ENCODE measurements at regions not wholly inside any gene's neighbourhood (a gene's known extent, or its start where the extent isn't known, plus 50 kb on each side); places are given as distances from the start of the nearest gene placed in this dataset.

DNA sequence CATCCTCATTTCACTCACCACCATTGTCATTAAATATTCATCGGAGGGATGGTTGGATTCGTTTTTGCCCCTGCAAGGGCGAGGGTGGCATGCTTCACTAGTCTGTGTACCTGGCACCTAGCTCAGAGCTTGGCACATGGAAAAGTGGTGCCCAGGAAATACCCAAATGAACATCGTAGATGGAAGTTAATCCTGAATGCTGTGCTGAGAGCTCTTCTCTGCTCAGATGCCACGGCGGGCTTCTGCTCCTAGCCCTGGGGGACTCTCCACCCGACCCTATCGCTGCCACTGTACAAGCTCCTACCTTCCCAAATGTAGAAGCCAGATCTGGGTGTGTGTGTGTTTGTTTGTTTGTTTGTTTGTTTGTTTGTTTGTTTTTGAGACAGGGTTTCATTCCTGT lies 113.0 kb upstream of the ZNF507 start:
- H3K9me3 ChIP-seq (replicated peaks; ENCODE audit: insufficient read depth, low read length) = no peaks in the 10 kb centered on the region
- no peaks in the 10 kb centered on the region for H3K4me1 ChIP-seq (ENCODE audit: low read length)
- H3K4me3 ChIP-seq (ENCODE audit: low read length) = no peak overlapping the region
- peaks cover 94% of the 10 kb centered on the region for H3K27me3 ChIP-seq (replicated peaks; ENCODE audit: insufficient read depth, low read length)
- TF ChIP-seq, protein P1, sequence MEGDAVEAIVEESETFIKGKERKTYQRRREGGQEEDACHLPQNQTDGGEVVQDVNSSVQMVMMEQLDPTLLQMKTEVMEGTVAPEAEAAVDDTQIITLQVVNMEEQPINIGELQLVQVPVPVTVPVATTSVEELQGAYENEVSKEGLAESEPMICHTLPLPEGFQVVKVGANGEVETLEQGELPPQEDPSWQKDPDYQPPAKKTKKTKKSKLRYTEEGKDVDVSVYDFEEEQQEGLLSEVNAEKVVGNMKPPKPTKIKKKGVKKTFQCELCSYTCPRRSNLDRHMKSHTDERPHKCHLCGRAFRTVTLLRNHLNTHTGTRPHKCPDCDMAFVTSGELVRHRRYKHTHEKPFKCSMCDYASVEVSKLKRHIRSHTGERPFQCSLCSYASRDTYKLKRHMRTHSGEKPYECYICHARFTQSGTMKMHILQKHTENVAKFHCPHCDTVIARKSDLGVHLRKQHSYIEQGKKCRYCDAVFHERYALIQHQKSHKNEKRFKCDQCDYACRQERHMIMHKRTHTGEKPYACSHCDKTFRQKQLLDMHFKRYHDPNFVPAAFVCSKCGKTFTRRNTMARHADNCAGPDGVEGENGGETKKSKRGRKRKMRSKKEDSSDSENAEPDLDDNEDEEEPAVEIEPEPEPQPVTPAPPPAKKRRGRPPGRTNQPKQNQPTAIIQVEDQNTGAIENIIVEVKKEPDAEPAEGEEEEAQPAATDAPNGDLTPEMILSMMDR (IDR thresholded peaks at IDR 0.05; ENCODE audit: low read length) = no peak
- TF ChIP-seq EZH2 (optimal IDR thresholded peaks at IDR 0.05; ENCODE audit: low read depth, low read length) (no peak), EZH2phosphoT487 (IDR thresholded peaks at IDR 0.05; ENCODE audit: low read length) (no peak)
- H3K27ac ChIP-seq (ENCODE audit: low read length) = no peak overlapping the region
- H3F3A ChIP-seq (ENCODE audit: insufficient read depth, low read length) = no peaks in the 10 kb centered on the region
- no peaks in the 10 kb centered on the region for H3K9me2 ChIP-seq (replicated peaks; ENCODE audit: insufficient read depth, low read length)
- no peak overlapping the region for H3K4me2 ChIP-seq (ENCODE audit: low read depth, low read length)
- H4K20me1 ChIP-seq (ENCODE audit: insufficient read depth, low read length) = no peaks in the 10 kb centered on the region
- no peaks in the 10 kb centered on the region for H3K79me2 ChIP-seq (ENCODE audit: low read length)
- H2AFZ ChIP-seq (ENCODE audit: low read length) = no peak overlapping the region
- H3K36me3 ChIP-seq (replicated peaks; ENCODE audit: insufficient read depth, low read length) = no peaks in the 10 kb centered on the region
- DNase-seq = no peak
- no peak overlapping the region for H3K9ac ChIP-seq (ENCODE audit: low read length)

GRCh38 chr19:32233091-32233490 lies 112.3 kb upstream of the ZNF507 start:
- no peaks in the 10 kb centered on the region for H3F3A ChIP-seq (ENCODE audit: insufficient read depth, low read length)
- no peak overlapping the region for H3K4me3 ChIP-seq (ENCODE audit: low read length)
- H3K36me3 ChIP-seq (replicated peaks; ENCODE audit: insufficient read depth, low read length) = no peaks in the 10 kb centered on the region
- H3K4me1 ChIP-seq (ENCODE audit: low read length) = no peaks in the 10 kb centered on the region
- H3K27ac ChIP-seq (ENCODE audit: low read length) = no peak overlapping the region
- no peaks in the 10 kb centered on the region for H3K9me2 ChIP-seq (replicated peaks; ENCODE audit: insufficient read depth, low read length)
- no peak overlapping the region for H2AFZ ChIP-seq (ENCODE audit: low read length)
- H3K9ac ChIP-seq (ENCODE audit: low read length) = no peak overlapping the region
- no peaks in the 10 kb centered on the region for H3K79me2 ChIP-seq (ENCODE audit: low read length)
- DNase-seq = no peak
- TF ChIP-seq EZH2 (optimal IDR thresholded peaks at IDR 0.05; ENCODE audit: low read depth, low read length) (no peak), EZH2phosphoT487 (IDR thresholded peaks at IDR 0.05; ENCODE audit: low read length) (no peak)
- TF ChIP-seq, protein P1 (IDR thresholded peaks at IDR 0.05; ENCODE audit: low read length) = no peak
- H4K20me1 ChIP-seq (ENCODE audit: insufficient read depth, low read length) = no peaks in the 10 kb centered on the region
- H3K27me3 ChIP-seq (replicated peaks; ENCODE audit: insufficient read depth, low read length) = peaks cover 89% of the 10 kb centered on the region
- H3K9me3 ChIP-seq (replicated peaks; ENCODE audit: insufficient read depth, low read length) = no peaks in the 10 kb centered on the region
- no peak overlapping the region for H3K4me2 ChIP-seq (ENCODE audit: low read depth, low read length)

GRCh38 chr19:32233885-32234284 lies 111.5 kb upstream of the ZNF507 start:
- no peak overlapping the region for H3K4me3 ChIP-seq (ENCODE audit: low read length)
- no peak overlapping the region for H3K9ac ChIP-seq (ENCODE audit: low read length)
- no peak for TF ChIP-seq EZH2 (optimal IDR thresholded peaks at IDR 0.05; ENCODE audit: low read depth, low read length)
- no peak for TF ChIP-seq EZH2phosphoT487 (IDR thresholded peaks at IDR 0.05; ENCODE audit: low read length)
- TF ChIP-seq, protein P1 (IDR thresholded peaks at IDR 0.05; ENCODE audit: low read length) = no peak
- DNase-seq = no peak
- no peak overlapping the region for H3K4me2 ChIP-seq (ENCODE audit: low read depth, low read length)
- H2AFZ ChIP-seq (ENCODE audit: low read length) = no peak overlapping the region
- H3K27me3 ChIP-seq (replicated peaks; ENCODE audit: insufficient read depth, low read length) = peaks cover 84% of the 10 kb centered on the region
- H3K79me2 ChIP-seq (ENCODE audit: low read length) = no peaks in the 10 kb centered on the region
- no peaks in the 10 kb centered on the region for H3K4me1 ChIP-seq (ENCODE audit: low read length)
- no peaks in the 10 kb centered on the region for H3K36me3 ChIP-seq (replicated peaks; ENCODE audit: insufficient read depth, low read length)
- H3F3A ChIP-seq (ENCODE audit: insufficient read depth, low read length) = no peaks in the 10 kb centered on the region
- no peak overlapping the region for H3K27ac ChIP-seq (ENCODE audit: low read length)
- H4K20me1 ChIP-seq (ENCODE audit: insufficient read depth, low read length) = no peaks in the 10 kb centered on the region
- H3K9me3 ChIP-seq (replicated peaks; ENCODE audit: insufficient read depth, low read length) = no peaks in the 10 kb centered on the region
- no peaks in the 10 kb centered on the region for H3K9me2 ChIP-seq (replicated peaks; ENCODE audit: insufficient read depth, low read length)

All from MM.1S (cell line).